ENCODE measurements at regions not wholly inside any gene's neighbourhood (a gene's known extent, or its start where the extent isn't known, plus 50 kb on each side); places are given as distances from the start of the nearest gene placed in this dataset.

DNA sequence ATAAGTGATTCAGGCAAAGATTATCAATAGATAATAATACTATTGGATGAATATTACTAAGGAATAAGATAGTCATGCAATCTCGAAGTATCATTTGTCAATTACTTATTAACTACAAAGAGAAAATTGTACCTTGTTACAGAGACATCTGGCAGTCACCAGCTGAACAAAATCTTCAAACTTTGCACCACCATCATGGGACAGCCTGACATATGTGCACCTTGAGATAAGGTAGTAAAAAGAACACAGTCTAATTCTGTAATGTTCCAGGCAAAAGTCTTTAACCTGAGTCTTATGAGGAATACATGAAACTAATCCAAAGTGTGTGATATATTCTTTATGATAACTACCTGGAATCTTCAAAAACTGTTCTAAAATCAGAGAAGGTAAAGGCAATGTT, 423.0 kb upstream of the ZNF608 start:
- Histone ChIP-seq H2AFZ (ENCODE audit: control insufficient read depth, low read depth, low read length) (no peak overlapping the region), H3K4me1 (ENCODE audit: control insufficient read depth, insufficient read depth, low read length) (no peaks in the 10 kb centered on the region), H3K27me3 (replicated peaks in 1 of 2; ENCODE audit: control insufficient read depth in 2 of 2, insufficient read depth in 2 of 2, low read length in 1 of 2) (no peaks in the 10 kb centered on the region), H4K20me1 (ENCODE audit: control insufficient read depth, insufficient read depth) (no peaks in the 10 kb centered on the region), H3K4me3 (no peak overlapping the region), H3K27ac (ENCODE audit: control insufficient read depth, insufficient read depth) (no peak overlapping the region), H3K4me2 (ENCODE audit: control insufficient read depth, insufficient read depth) (no peak overlapping the region), H3K36me3 (ENCODE audit: control insufficient read depth in 2 of 2, insufficient read depth in 2 of 2, low read length in 1 of 2) (no peaks in the 10 kb centered on the region), H3K9ac (ENCODE audit: control insufficient read depth, insufficient read depth, low read length) (no peak overlapping the region), H3K9me3 (replicated peaks; ENCODE audit: control insufficient read depth, insufficient read depth, low read length) (no peaks in the 10 kb centered on the region), H3K79me2 (ENCODE audit: control insufficient read depth, insufficient read depth, low read length) (no peaks in the 10 kb centered on the region)
- BruUV-seq (replicated peaks): no TSS peak
- ATAC-seq: no peak
- ChIA-PET CTCF (no interaction called here), SMC1A (ENCODE audit: uncharacterized antibody, unreplicated experiment) (no interaction called here), POLR2A (no interaction called here), RAD21 (ENCODE audit: unreplicated experiment) (no interaction called here)
- intact Hi-C loops (cut with micrococcal nuclease; ENCODE audit: unreplicated experiment) (no loop called here), in situ Hi-C loops (cut with MboI) (no loop called here)
- TF ChIP-seq SREBF2 (IDR thresholded peaks at IDR 0.05; ENCODE audit: low read length) (no peak), SREBF1 (IDR thresholded peaks at IDR 0.05; ENCODE audit: low read length) (no peak)
- TF ChIP-seq, protein P1, sequence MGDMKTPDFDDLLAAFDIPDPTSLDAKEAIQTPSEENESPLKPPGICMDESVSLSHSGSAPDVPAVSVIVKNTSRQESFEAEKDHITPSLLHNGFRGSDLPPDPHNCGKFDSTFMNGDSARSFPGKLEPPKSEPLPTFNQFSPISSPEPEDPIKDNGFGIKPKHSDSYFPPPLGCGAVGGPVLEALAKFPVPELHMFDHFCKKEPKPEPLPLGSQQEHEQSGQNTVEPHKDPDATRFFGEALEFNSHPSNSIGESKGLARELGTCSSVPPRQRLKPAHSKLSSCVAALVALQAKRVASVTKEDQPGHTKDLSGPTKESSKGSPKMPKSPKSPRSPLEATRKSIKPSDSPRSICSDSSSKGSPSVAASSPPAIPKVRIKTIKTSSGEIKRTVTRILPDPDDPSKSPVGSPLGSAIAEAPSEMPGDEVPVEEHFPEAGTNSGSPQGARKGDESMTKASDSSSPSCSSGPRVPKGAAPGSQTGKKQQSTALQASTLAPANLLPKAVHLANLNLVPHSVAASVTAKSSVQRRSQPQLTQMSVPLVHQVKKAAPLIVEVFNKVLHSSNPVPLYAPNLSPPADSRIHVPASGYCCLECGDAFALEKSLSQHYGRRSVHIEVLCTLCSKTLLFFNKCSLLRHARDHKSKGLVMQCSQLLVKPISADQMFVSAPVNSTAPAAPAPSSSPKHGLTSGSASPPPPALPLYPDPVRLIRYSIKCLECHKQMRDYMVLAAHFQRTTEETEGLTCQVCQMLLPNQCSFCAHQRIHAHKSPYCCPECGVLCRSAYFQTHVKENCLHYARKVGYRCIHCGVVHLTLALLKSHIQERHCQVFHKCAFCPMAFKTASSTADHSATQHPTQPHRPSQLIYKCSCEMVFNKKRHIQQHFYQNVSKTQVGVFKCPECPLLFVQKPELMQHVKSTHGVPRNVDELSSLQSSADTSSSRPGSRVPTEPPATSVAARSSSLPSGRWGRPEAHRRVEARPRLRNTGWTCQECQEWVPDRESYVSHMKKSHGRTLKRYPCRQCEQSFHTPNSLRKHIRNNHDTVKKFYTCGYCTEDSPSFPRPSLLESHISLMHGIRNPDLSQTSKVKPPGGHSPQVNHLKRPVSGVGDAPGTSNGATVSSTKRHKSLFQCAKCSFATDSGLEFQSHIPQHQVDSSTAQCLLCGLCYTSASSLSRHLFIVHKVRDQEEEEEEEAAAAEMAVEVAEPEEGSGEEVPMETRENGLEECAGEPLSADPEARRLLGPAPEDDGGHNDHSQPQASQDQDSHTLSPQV (IDR thresholded peaks at IDR 0.05): no peak
- WGBS (ENCODE audit: insufficient coverage, insufficient replicate concordance, low lambda C conversion rate, missing lambda C conversion rate): 0% methylated on average over 1 of the region's 1 CpG
- no peak for FAIRE-seq
- DNase-seq (ENCODE audit: low read depth, low spot score): no peak

DNA sequence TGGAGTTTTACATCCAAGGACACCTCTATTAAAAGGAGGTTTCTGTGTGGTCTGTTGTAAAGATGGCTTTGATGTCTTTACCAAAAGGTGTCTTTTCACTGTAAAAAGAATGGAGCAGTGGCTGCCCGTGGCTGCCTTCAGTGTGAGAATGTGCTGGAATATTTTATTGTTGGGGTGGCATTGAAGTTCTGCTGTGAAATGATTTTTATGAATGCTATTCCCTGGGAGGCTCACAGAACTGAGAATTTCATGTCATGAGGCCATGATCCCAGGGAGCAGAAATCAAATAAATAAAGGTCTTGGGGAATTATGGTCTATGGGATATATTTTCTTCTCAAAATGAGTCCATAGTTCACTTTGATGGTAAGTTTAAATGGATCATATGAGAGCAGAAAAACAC, 425.2 kb upstream of the ZNF608 start:
- in situ Hi-C loops (cut with MboI): no loop called here
- H3K27ac ChIP-seq (ENCODE audit: control insufficient read depth, insufficient read depth): no peak overlapping the region
- ChIA-PET POLR2A (no interaction called here), CTCF (no interaction called here), RAD21 (ENCODE audit: unreplicated experiment) (no interaction called here), SMC1A (ENCODE audit: uncharacterized antibody, unreplicated experiment) (interaction anchor here (0.6 to 0.8 kb wide), 3 partner anchors 16 to 420 kb away, joined by 3 read pairs; no protein-coding TSS in a partner anchor)
- no peaks in the 10 kb centered on the region for H3K4me1 ChIP-seq (ENCODE audit: control insufficient read depth, insufficient read depth, low read length)
- TF ChIP-seq NFYB (IDR thresholded peaks at IDR 0.05; ENCODE audit: insufficient read depth, low read depth, low read length) (no peak), STAT1 (conservative IDR thresholded peaks at IDR 0.05) (no peak), SRF (IDR thresholded peaks at IDR 0.05; ENCODE audit: low read depth in 2 of 2, low read length in 2 of 2) (no peak), SIX5 (IDR thresholded peaks at IDR 0.05; ENCODE audit: low read depth, low read length, severe bottlenecking) (no peak), IKZF1 (conservative IDR thresholded peaks at IDR 0.05) (no peak), ETV6 (conservative IDR thresholded peaks at IDR 0.05 in 1 of 2, IDR thresholded peaks at IDR 0.05 in 1 of 2; ENCODE audit: borderline replicate concordance in 1 of 2, low read depth in 1 of 2) (no peak), SP1 (IDR thresholded peaks at IDR 0.05; ENCODE audit: low read depth, low read length) (no peak)
- TF ChIP-seq, protein P2, sequence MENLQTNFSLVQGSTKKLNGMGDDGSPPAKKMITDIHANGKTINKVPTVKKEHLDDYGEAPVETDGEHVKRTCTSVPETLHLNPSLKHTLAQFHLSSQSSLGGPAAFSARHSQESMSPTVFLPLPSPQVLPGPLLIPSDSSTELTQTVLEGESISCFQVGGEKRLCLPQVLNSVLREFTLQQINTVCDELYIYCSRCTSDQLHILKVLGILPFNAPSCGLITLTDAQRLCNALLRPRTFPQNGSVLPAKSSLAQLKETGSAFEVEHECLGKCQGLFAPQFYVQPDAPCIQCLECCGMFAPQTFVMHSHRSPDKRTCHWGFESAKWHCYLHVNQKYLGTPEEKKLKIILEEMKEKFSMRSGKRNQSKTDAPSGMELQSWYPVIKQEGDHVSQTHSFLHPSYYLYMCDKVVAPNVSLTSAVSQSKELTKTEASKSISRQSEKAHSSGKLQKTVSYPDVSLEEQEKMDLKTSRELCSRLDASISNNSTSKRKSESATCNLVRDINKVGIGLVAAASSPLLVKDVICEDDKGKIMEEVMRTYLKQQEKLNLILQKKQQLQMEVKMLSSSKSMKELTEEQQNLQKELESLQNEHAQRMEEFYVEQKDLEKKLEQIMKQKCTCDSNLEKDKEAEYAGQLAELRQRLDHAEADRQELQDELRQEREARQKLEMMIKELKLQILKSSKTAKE (IDR thresholded peaks at IDR 0.05; ENCODE audit: low read depth, poor library complexity, severe bottlenecking): no peak
- H3K27me3 ChIP-seq (replicated peaks in 1 of 2; ENCODE audit: control insufficient read depth in 2 of 2, insufficient read depth in 2 of 2, low read length in 1 of 2): no peaks in the 10 kb centered on the region
- H3K9ac ChIP-seq (ENCODE audit: control insufficient read depth, insufficient read depth, low read length): no peak overlapping the region
- H3K36me3 ChIP-seq (ENCODE audit: control insufficient read depth in 2 of 2, insufficient read depth in 2 of 2, low read length in 1 of 2): no peaks in the 10 kb centered on the region
- no peak overlapping the region for H2AFZ ChIP-seq (ENCODE audit: control insufficient read depth, low read depth, low read length)
- intact Hi-C loops (cut with micrococcal nuclease; ENCODE audit: unreplicated experiment): no loop called here
- 0% methylated on average over 1 of the region's 1 CpG for WGBS (ENCODE audit: insufficient coverage, insufficient replicate concordance, low lambda C conversion rate, missing lambda C conversion rate)
- H3K4me3 ChIP-seq: no peak overlapping the region
- no peaks in the 10 kb centered on the region for H3K9me3 ChIP-seq (replicated peaks; ENCODE audit: control insufficient read depth, insufficient read depth, low read length)
- ATAC-seq (no peak), DNase-seq (ENCODE audit: low read depth, low spot score) (no peak), FAIRE-seq (no peak)
- H3K4me2 ChIP-seq (ENCODE audit: control insufficient read depth, insufficient read depth): no peak overlapping the region
- no peaks in the 10 kb centered on the region for H4K20me1 ChIP-seq (ENCODE audit: control insufficient read depth, insufficient read depth)
- H3K79me2 ChIP-seq (ENCODE audit: control insufficient read depth, insufficient read depth, low read length): no peaks in the 10 kb centered on the region
- no TSS peak for BruUV-seq (replicated peaks)

Measured in GM12878 (cell line).